HepG2 (cell line): ENCODE measurements at regions not wholly inside any gene's neighbourhood (a gene's known extent, or its start where the extent isn't known, plus 50 kb on each side); places are given as distances from the start of the nearest gene placed in this dataset.

Experiments used
- ATAC-seq: fragments of 200-7000 bp; cut with Tn5 transposase; 3 replicates; pipeline ENCODE4 v1.9.1; 2020; ENCODE audit warnings: mild to moderate bottlenecking, moderate library complexity
- BruUV-seq: library from RNA; stranded (reverse); fragments of 400-500 nt; replicated peaks from 2 replicates; lab custom pipeline; 2021; lab: Mats Ljungman, UMichigan
- CTCF ChIA-PET: fragments of 300-600 bp; formaldehyde crosslinking; extraction: SDS; loops from one replicate; lab custom pipeline; 2021; ENCODE audit warnings: low total read pairs, inconsistent platforms, low intra/inter-chr PET ratio; lab: Yijun Ruan, JAX
- POLR2A ChIA-PET: fragments of 350-600 bp; sonication (Branson Sonifier 250); formaldehyde crosslinking; loops from one replicate; lab custom pipeline; 2020; ENCODE audit warnings: antibody characterized with exemption, inconsistent platforms; lab: Yijun Ruan, JAX
- DNase-seq: peaks from one replicate; pipeline ENCODE4 v3.0.0-alpha.2; 2015; ENCODE audit warnings: low spot score
- FAIRE-seq: peaks from 3 replicates; lab custom pipeline; 2011; peaks lifted over from hg19 to GRCh38; lab: Jason Lieb, UNC
- H2AFZ ChIP-seq: one replicate; pipeline ENCODE4 v1.6.1; 2011; ENCODE audit warnings: low read length, inconsistent platforms
- H3K27ac ChIP-seq: fragments of 300-600 bp; 3 replicates; pipeline ENCODE4 v1.8.0; 2011; ENCODE audit warnings: mixed run types, mild to moderate bottlenecking, mixed read lengths, low read length, inconsistent platforms; ENCODE audit not compliant: insufficient read depth; ENCODE audit errors: extremely low read length
- H3K27me3 ChIP-seq, 2 experiments: fragments of 200-600 bp in 1 of 2; 2 replicates in 1 of 2; 3 replicates in 1 of 2; pipeline versions ENCODE4 v1.6.0 to v1.8.0; 2011; ENCODE audit warnings: low read length in 2 of 2, mild to moderate bottlenecking in 2 of 2, moderate library complexity in 2 of 2, inconsistent platforms in 1 of 2; ENCODE audit not compliant: insufficient read depth in 2 of 2, control insufficient read depth in 1 of 2
- H3K36me3 ChIP-seq, 2 experiments: fragments of 200-600 bp in 1 of 2; replicated peaks in 1 of 2; 2 replicates in 1 of 2; 3 replicates in 1 of 2; pipeline versions ENCODE4 v1.5.1 to v1.8.0; 2011; ENCODE audit warnings: low read length in 2 of 2, inconsistent platforms in 1 of 2; ENCODE audit not compliant: insufficient read depth in 2 of 2, control insufficient read depth in 1 of 2
- H3K4me1 ChIP-seq: 2 replicates; pipeline ENCODE4 v1.5.1; 2012; ENCODE audit warnings: low read length, inconsistent platforms; ENCODE audit not compliant: insufficient read depth
- H3K4me2 ChIP-seq: 2 replicates; pipeline ENCODE4 v1.6.0; 2011; ENCODE audit warnings: low read depth, low read length, inconsistent platforms
- H3K4me3 ChIP-seq, 3 experiments: fragments of 200-600 bp in 1 of 3; sonication (generic), shearing (Covaris generic) in 1 of 3; replicated peaks in 1 of 3; 2 replicates each; pipeline ENCODE4 v1.5.1; 2011 to 2016; ENCODE audit warnings: low read length in 3 of 3, inconsistent platforms in 2 of 3, low read depth in 2 of 3, mild to moderate bottlenecking in 2 of 3, control low read depth in 1 of 3, mixed read lengths in 1 of 3; ENCODE audit not compliant: insufficient read depth in 1 of 3
- H3K79me2 ChIP-seq: one replicate; pipeline ENCODE4 v1.6.1; 2011; ENCODE audit warnings: low read length, inconsistent platforms; ENCODE audit not compliant: insufficient read depth
- H3K9ac ChIP-seq: 2 replicates; pipeline ENCODE4 v1.6.0; 2011; ENCODE audit warnings: mild to moderate bottlenecking, low read depth, low read length, inconsistent platforms; ENCODE audit not compliant: insufficient read depth
- H3K9me3 ChIP-seq: 2 replicates; pipeline ENCODE4 v1.5.1; 2012; ENCODE audit warnings: mild to moderate bottlenecking, low read length
- H4K20me1 ChIP-seq: 2 replicates; pipeline ENCODE4 v1.6.0; 2011; ENCODE audit warnings: inconsistent platforms, mild to moderate bottlenecking, low read length, moderate library complexity; ENCODE audit not compliant: insufficient read depth
- ARID3A ChIP-seq: IDR thresholded peaks from 2 replicates; pipeline ENCODE4 v1.6.1; 2012; ENCODE audit warnings: low read depth, low read length, improper control_type of control experiment
- CSRNP2 ChIP-seq: sonication (generic); formaldehyde crosslinking; conservative IDR thresholded peaks from 2 replicates; pipeline ENCODE4 v1.8.0; 2022; ENCODE audit warnings: low read depth, missing genetic modification reagents
- LRRFIP1 ChIP-seq: sonication (generic); formaldehyde crosslinking; conservative IDR thresholded peaks from 2 replicates; pipeline ENCODE4 v1.4.0; 2020; ENCODE audit warnings: missing genetic modification reagents
- PHB2 ChIP-seq: fragments of 450-650 bp; IDR thresholded peaks from 2 replicates; pipeline ENCODE4 v1.6.1; 2018; ENCODE audit not compliant: partially characterized antibody
- WIZ ChIP-seq: sonication (generic); formaldehyde crosslinking; IDR thresholded peaks from 2 replicates; pipeline ENCODE4 v1.5.1; 2020; ENCODE audit warnings: mild to moderate bottlenecking, missing genetic modification reagents
- XRCC5 ChIP-seq: fragments of 200-400 bp; formaldehyde crosslinking; optimal IDR thresholded peaks from 2 replicates; pipeline ENCODE3; 2017; ENCODE audit warnings: mild to moderate bottlenecking, low read length
- ZBTB1 ChIP-seq: sonication (generic); formaldehyde crosslinking; IDR thresholded peaks from 2 replicates; pipeline ENCODE4 v1.4.0; 2020; ENCODE audit warnings: missing genetic modification reagents, borderline replicate concordance
- ZC3H4 ChIP-seq: sonication (generic); formaldehyde crosslinking; IDR thresholded peaks from 2 replicates; pipeline ENCODE4 v1.4.0; 2020; ENCODE audit warnings: missing genetic modification reagents, borderline replicate concordance
- ZMYM2 ChIP-seq: sonication (generic); formaldehyde crosslinking; IDR thresholded peaks from 2 replicates; pipeline ENCODE4 v1.8.0; 2022; ENCODE audit warnings: mild to moderate bottlenecking, missing genetic modification reagents
- ZNF207 ChIP-seq: fragments of 450-650 bp; IDR thresholded peaks from 2 replicates; pipeline ENCODE4 v1.6.1; 2016; ENCODE audit warnings: antibody characterized with exemption, borderline replicate concordance
- ZNF660 ChIP-seq: sonication (generic); formaldehyde crosslinking; IDR thresholded peaks from 2 replicates; pipeline ENCODE4 v1.5.1; 2020; ENCODE audit warnings: mild to moderate bottlenecking, low read depth, missing genetic modification reagents, borderline replicate concordance
- WGBS: methylation state at CpG from one replicate; pipeline ENCODE4 v1.1.6; 2017; ENCODE audit warnings: low lambda C conversion rate; 5-methylcytosine and 5-hydroxymethylcytosine counted together
- in situ Hi-C: cut with HindIII; loops from 2 replicates; pipeline ENCODE4 v1.10.0; 2017; ENCODE audit warnings: low pct_unique_long_range_greater_than_20kb; ENCODE audit not compliant: extremely low pct_ligation_motif_present
- intact Hi-C: fragments of 100-400 bp; cut with micrococcal nuclease; formaldehyde crosslinking; loops from one replicate; pipeline ENCODE4 v1.10.0; 2022; ENCODE audit not compliant: unreplicated experiment

- Histone ChIP-seq H2AFZ (no peak overlapping the region), H3K27ac (no peak overlapping the region), H3K36me3 (no peaks in the 10 kb centered on the region), H3K4me2 (no peak overlapping the region), H3K4me1 (no peaks in the 10 kb centered on the region), H3K27me3 (no peaks in the 10 kb centered on the region), H3K9ac (no peak overlapping the region), H3K79me2 (no peaks in the 10 kb centered on the region), H3K9me3 (peaks cover 4% of the 10 kb centered on the region; the same call in 1 of the 2 replicates), H3K4me3 (no peak overlapping the region), H4K20me1 (no peaks in the 10 kb centered on the region)
- POLR2A ChIA-PET, result no interaction called here
- TF ChIP-seq LRRFIP1 (no peak), ZC3H4 (CRISPR knock-in tag) (no peak)
- intact Hi-C loops (no loop called here), in situ Hi-C loops (no loop called here)
- no peak for DNase-seq
- FAIRE-seq, result no peak
- no TSS peak for BruUV-seq
- WGBS, result 38% methylated on average over 2 of the region's 3 CpGs
- no peak for ATAC-seq
- CTCF ChIA-PET, result no interaction called here
Measured at GRCh38 chr5:156051972-156052371, 275.0 kb upstream of the SGCD start.

GRCh38 chr5:156052656-156053055 is 274.3 kb upstream of the SGCD start:
- no peak overlapping the region for H2AFZ ChIP-seq
- ATAC-seq (no peak), FAIRE-seq (no peak), DNase-seq (no peak)
- H3K4me3 ChIP-seq, result no peak overlapping the region
- BruUV-seq, result no TSS peak
- H3K79me2 ChIP-seq, result no peaks in the 10 kb centered on the region
- H3K4me1 ChIP-seq, result no peaks in the 10 kb centered on the region
- H3K36me3 ChIP-seq, result no peaks in the 10 kb centered on the region
- in situ Hi-C loops (no loop called here), intact Hi-C loops (no loop called here)
- ChIA-PET POLR2A (no interaction called here), CTCF (no interaction called here)
- WGBS, result no CpG with 5 or more reads among the region's 1 CpG
- no peak overlapping the region for H3K4me2 ChIP-seq
- H4K20me1 ChIP-seq, result no peaks in the 10 kb centered on the region
- H3K27me3 ChIP-seq, result no peaks in the 10 kb centered on the region
- H3K27ac ChIP-seq, result no peak overlapping the region
- H3K9ac ChIP-seq, result no peak overlapping the region
- H3K9me3 ChIP-seq, result no peaks in the 10 kb centered on the region
- TF ChIP-seq ARID3A, result no peak
- TF ChIP-seq ZNF660 (CRISPR knock-in tag), result no peak
- no peak for TF ChIP-seq WIZ
- TF ChIP-seq ZMYM2 (CRISPR knock-in tag), result no peak
- no peak for TF ChIP-seq CSRNP2 (CRISPR knock-in tag)
- TF ChIP-seq ZBTB1, result no peak
- TF ChIP-seq ZNF207, result no peak
- TF ChIP-seq PHB2, result no peak
- TF ChIP-seq XRCC5, result no peak
